SK-N-SH (cell line): ENCODE measurements at regions not wholly inside any gene's neighbourhood (a gene's known extent, or its start where the extent isn't known, plus 50 kb on each side); places are given as distances from the start of the nearest gene placed in this dataset.

Experiments
- CTCF ChIP-seq: fragments of 200-600 bp; sonication (generic); IDR thresholded peaks from 2 replicates; pipeline ENCODE4 v1.6.1; 2017; ENCODE audit warnings: antibody characterized with exemption, mild to moderate bottlenecking, moderate library complexity
- EP300 ChIP-seq, 2 experiments: IDR thresholded peaks; 2 replicates each; pipeline versions ENCODE4 v1.4.0 to v1.6.1; 2012; ENCODE audit warnings: borderline replicate concordance in 1 of 2, low read depth in 1 of 2, low read length in 1 of 2
- JUND ChIP-seq: IDR thresholded peaks from 2 replicates; pipeline ENCODE4 v1.4.0; 2012
- MAX ChIP-seq: IDR thresholded peaks from 2 replicates; pipeline ENCODE4 v1.4.0; 2012; ENCODE audit warnings: low read depth
- MXI1 ChIP-seq: IDR thresholded peaks from 2 replicates; pipeline ENCODE4 v1.6.1; 2012; ENCODE audit warnings: mild to moderate bottlenecking, low read depth, low read length, improper control_type of control experiment
- NFIC ChIP-seq: IDR thresholded peaks from 2 replicates; pipeline ENCODE4 v1.4.0; 2012; ENCODE audit warnings: borderline replicate concordance
- NRF1 ChIP-seq: IDR thresholded peaks from 2 replicates; pipeline ENCODE4 v1.6.1; 2012; ENCODE audit warnings: low read depth, mild to moderate bottlenecking, low read length
- RAD21 ChIP-seq: IDR thresholded peaks from 2 replicates; pipeline ENCODE4 v1.6.1; 2012; ENCODE audit warnings: mild to moderate bottlenecking, low read length
- TAF1 ChIP-seq: IDR thresholded peaks from 2 replicates; pipeline ENCODE4 v1.6.1; 2012; ENCODE audit warnings: low read depth, mild to moderate bottlenecking, low read length, moderate library complexity, borderline replicate concordance
- TCF12 ChIP-seq: IDR thresholded peaks from 2 replicates; pipeline ENCODE4 v1.4.0; 2012
- ZBTB33 ChIP-seq: IDR thresholded peaks from 2 replicates; pipeline ENCODE4 v1.4.0; 2012; ENCODE audit warnings: low read depth, borderline replicate concordance

- no peak for TF ChIP-seq CTCF
- no peak for TF ChIP-seq NRF1
- no peak for TF ChIP-seq RAD21
- peak; percentile 70 for TF ChIP-seq NFIC
- peak; percentile 60 for TF ChIP-seq JUND
- TF ChIP-seq TCF12, result peak; percentile 83
- TF ChIP-seq MAX, result no peak; the same call in 1 of the 2 replicates
- TF ChIP-seq EP300 (IDR thresholded peaks at IDR 0.05; ENCODE audit: borderline replicate concordance in 1 of 2, low read depth in 1 of 2, low read length in 1 of 2), result no peak
- no peak for TF ChIP-seq TAF1
- TF ChIP-seq MXI1, result no peak
- TF ChIP-seq ZBTB33, result no peak
Measured at GRCh38 chr11:36777311-36777710, 179.3 kb upstream of the RAG2 start.
